IMR-90 (cell line): ENCODE measurements at regions not wholly inside any gene's neighbourhood (a gene's known extent, or its start where the extent isn't known, plus 50 kb on each side); places are given as distances from the start of the nearest gene placed in this dataset.

Experiments
- ATAC-seq: fragments of 200-7000 bp; cut with Tn5 transposase; 2 replicates; pipeline ENCODE4 v1.9.1; 2020; ENCODE audit warnings: low read depth, mild to moderate bottlenecking, moderate library complexity
- BruUV-seq: library from RNA; stranded (reverse); fragments of 400-500 nt; replicated peaks from 2 replicates; lab custom pipeline; 2021; lab: Mats Ljungman, UMichigan
- CTCF ChIA-PET: fragments of 300-600 bp; formaldehyde crosslinking; extraction: SDS; loops from one replicate; lab custom pipeline; 2021; ENCODE audit warnings: antibody characterized with exemption; lab: Yijun Ruan, JAX
- POLR2A ChIA-PET: fragments of 300-600 bp; sonication (Branson Sonifier 250); formaldehyde crosslinking; loops from one replicate; lab custom pipeline; 2022; ENCODE audit warnings: antibody characterized with exemption; ENCODE audit not compliant: unreplicated experiment; lab: Charles Lee
- DNase-seq: peaks from one replicate; pipeline ENCODE4 v3.0.0; 2013
- H2AFZ ChIP-seq: replicated peaks from 2 replicates; pipeline ENCODE3; 2013; ENCODE audit warnings: low read length, mild to moderate bottlenecking; ENCODE audit not compliant: poor library complexity
- H2AK5ac ChIP-seq: 2 replicates; pipeline ENCODE4 v1.6.1; 2013; ENCODE audit warnings: low read depth, low read length, inconsistent platforms
- H2AK9ac ChIP-seq: replicated peaks from 2 replicates; pipeline ENCODE3; 2013; ENCODE audit warnings: mild to moderate bottlenecking, low read depth, low read length, moderate library complexity; ENCODE audit not compliant: poor library complexity
- H2BK120ac ChIP-seq: 2 replicates; pipeline ENCODE4 v1.6.1; 2013; ENCODE audit warnings: low read depth, low read length, inconsistent platforms
- H2BK15ac ChIP-seq: 3 replicates; pipeline ENCODE4 v1.6.1; 2013; ENCODE audit warnings: low read depth, low read length, inconsistent platforms
- H2BK20ac ChIP-seq: 2 replicates; pipeline ENCODE4 v1.6.1; 2013; ENCODE audit warnings: low read depth, mild to moderate bottlenecking, inconsistent platforms, low read length, moderate library complexity
- H2BK5ac ChIP-seq: 2 replicates; pipeline ENCODE4 v1.6.1; 2013; ENCODE audit warnings: mild to moderate bottlenecking, low read depth, low read length, inconsistent platforms; ENCODE audit not compliant: poor library complexity, severe bottlenecking
- H3K14ac ChIP-seq: replicated peaks from 2 replicates; pipeline ENCODE4 v1.6.1; 2013; ENCODE audit warnings: low read depth, low read length, inconsistent platforms
- H3K18ac ChIP-seq: 2 replicates; pipeline ENCODE4 v1.6.1; 2013; ENCODE audit warnings: low read depth, low read length, control low read depth
- H3K23ac ChIP-seq: 2 replicates; pipeline ENCODE4 v1.6.1; 2013; ENCODE audit warnings: low read depth, low read length, inconsistent platforms
- H3K27ac ChIP-seq: 2 replicates; pipeline ENCODE4 v1.5.1; 2013; ENCODE audit warnings: mild to moderate bottlenecking, control low read depth, low read length; ENCODE audit not compliant: insufficient read depth
- H3K27me3 ChIP-seq: 2 replicates; pipeline ENCODE4 v1.6.1; 2013; ENCODE audit warnings: low read length; ENCODE audit not compliant: control insufficient read depth, insufficient read depth
- H3K36me3 ChIP-seq: 2 replicates; pipeline ENCODE4 v1.6.1; 2013; ENCODE audit warnings: low read length, mixed read lengths; ENCODE audit not compliant: control insufficient read depth, insufficient read depth
- H3K4ac ChIP-seq: 2 replicates; pipeline ENCODE4 v1.6.1; 2013; ENCODE audit warnings: low read depth, low read length, inconsistent platforms
- H3K4me1 ChIP-seq: 2 replicates; pipeline ENCODE4 v1.6.1; 2013; ENCODE audit warnings: low read length, mixed read lengths; ENCODE audit not compliant: control insufficient read depth, insufficient read depth
- H3K4me2 ChIP-seq: 2 replicates; pipeline ENCODE4 v1.6.1; 2013; ENCODE audit warnings: low read depth, mild to moderate bottlenecking, control low read depth, low read length, moderate library complexity
- H3K4me3 ChIP-seq: 2 replicates; pipeline ENCODE4 v1.5.1; 2013; ENCODE audit warnings: low read depth, mild to moderate bottlenecking, control low read depth, low read length, moderate library complexity; ENCODE audit not compliant: insufficient read depth
- H3K56ac ChIP-seq: 2 replicates; pipeline ENCODE4 v1.6.1; 2013; ENCODE audit warnings: low read length, inconsistent platforms; ENCODE audit not compliant: insufficient read depth; ENCODE audit errors: extremely low read depth
- H3K79me1 ChIP-seq, 2 experiments: 2 replicates each; pipeline ENCODE4 v1.6.1; 2013; ENCODE audit warnings: low read length in 2 of 2, inconsistent platforms in 1 of 2, low read depth in 1 of 2
- H3K9ac ChIP-seq: 2 replicates; pipeline ENCODE4 v1.6.1; 2013; ENCODE audit warnings: low read depth, low read length, control low read depth
- H3K9me1 ChIP-seq: 2 replicates; pipeline ENCODE4 v1.6.1; 2013; ENCODE audit warnings: low read length, inconsistent platforms; ENCODE audit not compliant: insufficient read depth
- H3K9me3 ChIP-seq: 2 replicates; pipeline ENCODE4 v1.6.1; 2013; ENCODE audit warnings: low read length; ENCODE audit not compliant: control insufficient read depth, insufficient read depth
- H4K20me1 ChIP-seq: 2 replicates; pipeline ENCODE4 v1.6.1; 2013; ENCODE audit warnings: low read length, inconsistent platforms; ENCODE audit not compliant: insufficient read depth
- H4K5ac ChIP-seq: 2 replicates; pipeline ENCODE4 v1.6.1; 2013; ENCODE audit warnings: mild to moderate bottlenecking, low read depth, low read length, control low read depth
- H4K8ac ChIP-seq, 2 experiments: 2 replicates each; pipeline ENCODE4 v1.6.1; 2013; ENCODE audit warnings: low read depth in 2 of 2, low read length in 2 of 2, control low read depth in 1 of 2, inconsistent platforms in 1 of 2
- H4K91ac ChIP-seq: 2 replicates; pipeline ENCODE4 v1.6.1; 2013; ENCODE audit warnings: low read depth, low read length, inconsistent platforms; ENCODE audit not compliant: insufficient read depth
- BHLHE40 ChIP-seq: fragments of 150-350 bp; IDR thresholded peaks from 2 replicates; pipeline ENCODE4 v1.6.1; 2016; ENCODE audit warnings: mild to moderate bottlenecking, low read depth, low read length
- CEBPB ChIP-seq: IDR thresholded peaks from 2 replicates; pipeline ENCODE4 v1.6.1; 2012; ENCODE audit warnings: low read depth, low read length, improper control_type of control experiment
- ELK1 ChIP-seq: fragments of 150-350 bp; IDR thresholded peaks from 2 replicates; pipeline ENCODE4 v1.6.1; 2016; ENCODE audit warnings: low read depth, mild to moderate bottlenecking, low read length, moderate library complexity, borderline replicate concordance
- FOS ChIP-seq: fragments of 150-350 bp; IDR thresholded peaks from 2 replicates; pipeline ENCODE4 v1.6.1; 2016; ENCODE audit warnings: low read depth, low read length
- MAFK ChIP-seq: IDR thresholded peaks from 2 replicates; pipeline ENCODE4 v1.6.1; 2012; ENCODE audit warnings: low read depth, low read length, improper control_type of control experiment
- MXI1 ChIP-seq: IDR thresholded peaks from 2 replicates; pipeline ENCODE4 v1.6.1; 2012; ENCODE audit warnings: low read depth, mild to moderate bottlenecking, low read length, moderate library complexity, borderline replicate concordance
- NFE2L2 ChIP-seq: fragments of 150-350 bp; IDR thresholded peaks from 2 replicates; pipeline ENCODE4 v1.6.1; 2016; ENCODE audit warnings: low read depth, mild to moderate bottlenecking, low read length
- POLR2A ChIP-seq: IDR thresholded peaks from 2 replicates; pipeline ENCODE4 v1.6.1; 2012; ENCODE audit warnings: mild to moderate bottlenecking, low read depth, low read length
- WGBS, 2 experiments: methylation state at CpG; one replicate each; pipeline versions ENCODE4 v1.1.5 to v1.1.7; 2013; ENCODE audit warnings: missing lambda C conversion rate in 2 of 2; ENCODE audit not compliant: insufficient read length in 1 of 2; ENCODE audit errors: extremely low coverage in 2 of 2; 5-methylcytosine and 5-hydroxymethylcytosine counted together
- dilution Hi-C: fragments of 300-500 bp; cut with HindIII; formaldehyde crosslinking; loops from one replicate; pipeline ENCODE4 v1.14.3; 2018; ENCODE audit warnings: low sequenced_read_pairs; ENCODE audit not compliant: unreplicated experiment
- in situ Hi-C: fragments of 300-500 bp; cut with MboI; formaldehyde crosslinking; loops from 3 replicates; pipeline ENCODE4 v1.14.3; 2019; ENCODE audit warnings: low sequenced_read_pairs, inconsistent platforms, mixed read lengths
- intact Hi-C: fragments of 100-400 bp; cut with micrococcal nuclease; formaldehyde crosslinking; loops from 2 replicates; pipeline ENCODE4 v1.10.0; 2022

DNA sequence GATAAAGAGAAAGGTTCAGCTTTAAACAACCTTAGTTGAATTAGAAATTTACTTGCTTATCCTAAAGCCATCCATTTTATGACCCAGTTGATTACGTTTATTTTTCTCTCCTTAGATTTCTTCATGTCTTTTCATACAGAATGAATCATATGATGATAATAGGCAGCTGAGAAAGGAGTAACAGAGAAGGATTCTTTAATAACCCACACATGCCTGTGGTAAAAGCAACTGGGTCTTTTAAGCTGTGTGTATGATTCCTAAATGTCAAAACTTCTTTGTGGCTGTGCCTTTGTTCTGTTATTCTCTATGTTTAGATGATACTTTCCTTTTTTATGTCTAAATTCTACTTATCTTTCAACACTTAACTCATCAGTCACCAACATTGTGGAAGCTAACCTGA is 626.5 kb downstream of the NCAM2 start:
- no peaks in the 10 kb centered on the region for H3K79me1 ChIP-seq
- ChIA-PET CTCF (interaction anchor here (1.3 kb wide), 1 partner anchor 297 kb away, joined by 4 read pairs; no protein-coding TSS in a partner anchor), POLR2A (no interaction called here)
- BruUV-seq: no TSS peak
- peak overlapping the region; percentile 40 for H3K4me2 ChIP-seq
- no peak overlapping the region for H3K27ac ChIP-seq
- no peaks in the 10 kb centered on the region for H3K9me3 ChIP-seq
- peak; percentile 84 for ATAC-seq
- peak overlapping the region; percentile 50 for H2BK5ac ChIP-seq
- H2BK15ac ChIP-seq: no peak overlapping the region
- H3K23ac ChIP-seq: no peak overlapping the region
- WGBS, 2 experiments: no CpG with 5 or more reads among the region's 1 CpG
- H3K14ac ChIP-seq: no peak overlapping the region
- TF ChIP-seq CEBPB (0 out of 2 replicates have a peak, but pooled peaks have one; percentile 14), MAFK (no peak), MXI1 (no peak), POLR2A (no peak), BHLHE40 (no peak), ELK1 (no peak), FOS (no peak), NFE2L2 (no peak)
- DNase-seq: peak; percentile 70
- H3K4me1 ChIP-seq: peaks cover 3% of the 10 kb centered on the region; the same call in 1 of the 2 replicates
- no peak overlapping the region for H3K56ac ChIP-seq
- H3K27me3 ChIP-seq: no peaks in the 10 kb centered on the region
- no peak overlapping the region for H2BK120ac ChIP-seq
- no peak overlapping the region for H4K8ac ChIP-seq
- intact Hi-C loops (no loop called here), dilution Hi-C loops (no loop called here), in situ Hi-C loops (no loop called here)
- no peaks in the 10 kb centered on the region for H4K20me1 ChIP-seq
- H3K36me3 ChIP-seq: no peaks in the 10 kb centered on the region
- H3K4me3 ChIP-seq: no peak overlapping the region
- H2AK9ac ChIP-seq: no peak overlapping the region
- no peak overlapping the region for H4K5ac ChIP-seq
- no peak overlapping the region for H2AK5ac ChIP-seq
- no peak overlapping the region for H3K4ac ChIP-seq
- no peaks in the 10 kb centered on the region for H3K9me1 ChIP-seq
- H3K9ac ChIP-seq: no peak overlapping the region
- no peak overlapping the region for H4K91ac ChIP-seq
- H2BK20ac ChIP-seq: no peak overlapping the region
- H2AFZ ChIP-seq: no peak overlapping the region
- H3K18ac ChIP-seq: peak overlapping the region; percentile 52; the same call in 1 of the 2 replicates
